K562 (cell line): ENCODE measurements at regions not wholly inside any gene's neighbourhood (a gene's known extent, or its start where the extent isn't known, plus 50 kb on each side); places are given as distances from the start of the nearest gene placed in this dataset.

Source experiments
- ATAC-seq: fragments of 200-7000 bp; cut with Tn5 transposase; 3 replicates; pipeline ENCODE4 v1.9.1; 2020; ENCODE audit warnings: moderate library complexity
- BruUV-seq: library from RNA; stranded (reverse); fragments of 400-500 nt; replicated peaks from 2 replicates; lab custom pipeline; 2021; lab: Mats Ljungman, UMichigan
- CTCF ChIA-PET: fragments of 300-600 bp; formaldehyde crosslinking; extraction: SDS; loops from one replicate; lab custom pipeline; 2021; ENCODE audit warnings: low intra/inter-chr PET ratio; lab: Yijun Ruan, JAX
- POLR2A ChIA-PET: fragments of 300-600, 350-650 bp; sonication (Branson Sonifier 250); formaldehyde crosslinking; extraction: SDS; loops from one replicate; lab custom pipeline; 2021; ENCODE audit warnings: antibody characterized with exemption, inconsistent platforms; lab: Yijun Ruan, JAX
- DNase-seq, 4 experiments: peaks; one replicate each; pipeline versions ENCODE4 v3.0.0 to v3.0.0-alpha.2; 2011 to 2018; ENCODE audit warnings: low spot score in 3 of 4, mixed read lengths in 3 of 4; ENCODE audit errors: extremely low read depth in 1 of 4
- FAIRE-seq: peaks from 2 replicates; lab custom pipeline; 2011; peaks lifted over from hg19 to GRCh38; lab: Jason Lieb, UNC
- H2AFZ ChIP-seq: 2 replicates; pipeline ENCODE4 v1.6.0; 2011; ENCODE audit warnings: low read depth, low read length, control low read depth, inconsistent platforms
- H3K27ac ChIP-seq: fragments of 200-600 bp; 3 replicates; pipeline ENCODE4 v1.8.0; 2011; ENCODE audit warnings: low read depth, mild to moderate bottlenecking, control low read depth, inconsistent platforms, low read length, moderate library complexity, mixed read lengths; ENCODE audit errors: extremely low read depth
- H3K27me3 ChIP-seq, 2 experiments: fragments of 300-600 bp in 1 of 2; 2 replicates in 1 of 2; 3 replicates in 1 of 2; pipeline versions ENCODE4 v1.6.0 to v1.8.0; 2011; ENCODE audit warnings: inconsistent platforms in 2 of 2, low read length in 2 of 2, mild to moderate bottlenecking in 1 of 2, mixed read lengths in 1 of 2, moderate library complexity in 1 of 2; ENCODE audit not compliant: control insufficient read depth in 2 of 2, insufficient read depth in 2 of 2
- H3K36me3 ChIP-seq: fragments of 300-600 bp; 3 replicates; pipeline ENCODE4 v1.8.0; 2011; ENCODE audit warnings: mild to moderate bottlenecking, low read length, inconsistent platforms; ENCODE audit not compliant: control insufficient read depth, insufficient read depth
- H3K4me1 ChIP-seq, 2 experiments: fragments of 200-600 bp in 1 of 2; replicated peaks in 1 of 2; 2 replicates in 1 of 2; 3 replicates in 1 of 2; pipeline versions ENCODE4 v1.5.1 to v1.8.0; 2011; ENCODE audit warnings: inconsistent platforms in 2 of 2, low read length in 2 of 2, mild to moderate bottlenecking in 1 of 2, mixed read lengths in 1 of 2, moderate library complexity in 1 of 2; ENCODE audit not compliant: control insufficient read depth in 2 of 2, insufficient read depth in 2 of 2
- H3K4me2 ChIP-seq: 2 replicates; pipeline ENCODE4 v1.6.1; 2011; ENCODE audit warnings: low read length, control low read depth, inconsistent platforms, mixed read lengths; ENCODE audit not compliant: insufficient read depth
- H3K4me3 ChIP-seq: fragments of 200-600 bp; sonication (generic), shearing (Covaris generic); 2 replicates; pipeline ENCODE4 v1.5.1; 2016; ENCODE audit warnings: control low read depth, inconsistent platforms
- H3K79me2 ChIP-seq: fragments of 200-600 bp; 3 replicates; pipeline ENCODE4 v1.8.0; 2011; ENCODE audit warnings: low read length, inconsistent platforms; ENCODE audit not compliant: control insufficient read depth, insufficient read depth
- H3K9ac ChIP-seq, 2 experiments: 2 replicates each; pipeline versions ENCODE4 v1.6.0 to v1.6.1; 2011; ENCODE audit warnings: low read depth in 2 of 2, low read length in 2 of 2, control low read depth in 1 of 2, inconsistent platforms in 1 of 2, mild to moderate bottlenecking in 1 of 2, mixed read lengths in 1 of 2; ENCODE audit not compliant: insufficient read depth in 1 of 2
- H3K9me1 ChIP-seq: one replicate; pipeline ENCODE4 v1.6.0; 2011; ENCODE audit warnings: inconsistent platforms, mild to moderate bottlenecking, low read length, moderate library complexity; ENCODE audit not compliant: control insufficient read depth, insufficient read depth
- H3K9me3 ChIP-seq: replicated peaks from 2 replicates; pipeline ENCODE4 v1.5.1; 2011; ENCODE audit warnings: low read depth, low read length, inconsistent platforms; ENCODE audit not compliant: control insufficient read depth, insufficient read depth
- H4K20me1 ChIP-seq: replicated peaks from 2 replicates; pipeline ENCODE4 v1.6.1; 2011; ENCODE audit warnings: low read length, inconsistent platforms, mixed read lengths; ENCODE audit not compliant: control insufficient read depth, insufficient read depth
- BDP1 ChIP-seq: IDR thresholded peaks from 3 replicates; pipeline ENCODE4 v1.6.1; 2011; ENCODE audit not compliant: insufficient read length, insufficient read depth
- CC2D1A ChIP-seq: fragments of 450-650 bp; IDR thresholded peaks from 2 replicates; pipeline ENCODE4 v1.6.1; 2017; ENCODE audit warnings: mild to moderate bottlenecking
- PCBP2 ChIP-seq: fragments of 200-400 bp; formaldehyde crosslinking; IDR thresholded peaks from 2 replicates; pipeline ENCODE4 v1.6.1; 2018; ENCODE audit warnings: low read length, low read depth, mild to moderate bottlenecking, moderate library complexity; ENCODE audit not compliant: poor library complexity, severe bottlenecking
- ZSCAN29 ChIP-seq: fragments of 450-650 bp; IDR thresholded peaks from 2 replicates; pipeline ENCODE4 v1.6.1; 2017
- WGBS: fragments of 100-300 bp; shearing (Covaris generic); methylation state at CpG from one replicate; pipeline ENCODE4 v1.1.6; 2016; ENCODE audit warnings: low coverage, mixed read lengths; ENCODE audit not compliant: insufficient coverage; ENCODE audit errors: missing lambda C conversion rate; 5-methylcytosine and 5-hydroxymethylcytosine counted together
- in situ Hi-C: fragments of 300-500 bp; cut with MboI; formaldehyde crosslinking; loops from 4 replicates; pipeline ENCODE4 v1.15.0; 2018; ENCODE audit warnings: inconsistent platforms, mixed read lengths
- intact Hi-C: fragments of 100-400 bp; cut with micrococcal nuclease; formaldehyde crosslinking; loops from 2 replicates; pipeline ENCODE4 v1.14.2; 2022
- TF ChIP-seq, protein P1 (sequence below): sonication (generic); formaldehyde crosslinking; IDR thresholded peaks from 2 replicates; pipeline ENCODE4 v1.8.0; 2022; ENCODE audit warnings: mild to moderate bottlenecking, missing genetic modification reagents, borderline replicate concordance
- TF ChIP-seq, protein P2 (sequence below): fragments of 450-650 bp; IDR thresholded peaks from 2 replicates; pipeline ENCODE4 v1.6.1; 2016; ENCODE audit warnings: borderline replicate concordance
- TF ChIP-seq, protein P3 (sequence below), 2 experiments: fragments of 450-650 bp; IDR thresholded peaks; 2 replicates each; pipeline ENCODE4 v1.6.1; 2018; ENCODE audit warnings: mild to moderate bottlenecking in 2 of 2, low read depth in 1 of 2; ENCODE audit not compliant: partially characterized antibody in 2 of 2
- TF ChIP-seq, protein P4 (sequence below): fragments of 250-450 bp; sonication (Bioruptor Pico); IDR thresholded peaks from 2 replicates; pipeline ENCODE4 v1.8.0; 2022; ENCODE audit warnings: inconsistent platforms
- TF ChIP-seq, protein P5 (sequence below): fragments of 200-400 bp; formaldehyde crosslinking; IDR thresholded peaks from 2 replicates; pipeline ENCODE4 v1.6.1; 2017; ENCODE audit warnings: mild to moderate bottlenecking, low read depth, low read length, moderate library complexity

DNA sequence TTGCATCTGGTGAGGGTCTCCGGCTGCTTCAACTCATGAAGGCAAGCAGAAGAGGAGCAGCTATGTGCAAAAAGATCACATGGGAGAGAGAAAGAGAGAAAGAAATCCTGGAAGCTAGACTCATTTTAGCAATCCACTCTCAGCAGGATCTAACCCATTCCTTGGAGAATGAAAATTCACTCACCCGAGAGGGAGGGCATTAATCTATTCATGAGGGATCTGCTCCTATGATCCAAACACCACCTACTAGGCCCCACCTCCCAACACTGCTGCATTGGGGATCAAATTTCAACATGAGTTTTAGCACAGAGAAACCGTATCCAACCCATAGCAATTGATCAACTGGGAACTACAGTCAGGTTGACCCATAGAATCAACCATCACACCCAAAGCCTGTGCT is 98.1 kb upstream of the SV2C start (continued):
- TF ChIP-seq, protein P1, sequence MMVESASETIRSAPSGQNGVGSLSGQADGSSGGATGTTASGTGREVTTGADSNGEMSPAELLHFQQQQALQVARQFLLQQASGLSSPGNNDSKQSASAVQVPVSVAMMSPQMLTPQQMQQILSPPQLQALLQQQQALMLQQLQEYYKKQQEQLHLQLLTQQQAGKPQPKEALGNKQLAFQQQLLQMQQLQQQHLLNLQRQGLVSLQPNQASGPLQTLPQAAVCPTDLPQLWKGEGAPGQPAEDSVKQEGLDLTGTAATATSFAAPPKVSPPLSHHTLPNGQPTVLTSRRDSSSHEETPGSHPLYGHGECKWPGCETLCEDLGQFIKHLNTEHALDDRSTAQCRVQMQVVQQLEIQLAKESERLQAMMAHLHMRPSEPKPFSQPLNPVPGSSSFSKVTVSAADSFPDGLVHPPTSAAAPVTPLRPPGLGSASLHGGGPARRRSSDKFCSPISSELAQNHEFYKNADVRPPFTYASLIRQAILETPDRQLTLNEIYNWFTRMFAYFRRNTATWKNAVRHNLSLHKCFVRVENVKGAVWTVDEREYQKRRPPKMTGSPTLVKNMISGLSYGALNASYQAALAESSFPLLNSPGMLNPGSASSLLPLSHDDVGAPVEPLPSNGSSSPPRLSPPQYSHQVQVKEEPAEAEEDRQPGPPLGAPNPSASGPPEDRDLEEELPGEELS, result no peak
- TF ChIP-seq BDP1 (no peak), ZSCAN29 (no peak)
- TF ChIP-seq, protein P2, sequence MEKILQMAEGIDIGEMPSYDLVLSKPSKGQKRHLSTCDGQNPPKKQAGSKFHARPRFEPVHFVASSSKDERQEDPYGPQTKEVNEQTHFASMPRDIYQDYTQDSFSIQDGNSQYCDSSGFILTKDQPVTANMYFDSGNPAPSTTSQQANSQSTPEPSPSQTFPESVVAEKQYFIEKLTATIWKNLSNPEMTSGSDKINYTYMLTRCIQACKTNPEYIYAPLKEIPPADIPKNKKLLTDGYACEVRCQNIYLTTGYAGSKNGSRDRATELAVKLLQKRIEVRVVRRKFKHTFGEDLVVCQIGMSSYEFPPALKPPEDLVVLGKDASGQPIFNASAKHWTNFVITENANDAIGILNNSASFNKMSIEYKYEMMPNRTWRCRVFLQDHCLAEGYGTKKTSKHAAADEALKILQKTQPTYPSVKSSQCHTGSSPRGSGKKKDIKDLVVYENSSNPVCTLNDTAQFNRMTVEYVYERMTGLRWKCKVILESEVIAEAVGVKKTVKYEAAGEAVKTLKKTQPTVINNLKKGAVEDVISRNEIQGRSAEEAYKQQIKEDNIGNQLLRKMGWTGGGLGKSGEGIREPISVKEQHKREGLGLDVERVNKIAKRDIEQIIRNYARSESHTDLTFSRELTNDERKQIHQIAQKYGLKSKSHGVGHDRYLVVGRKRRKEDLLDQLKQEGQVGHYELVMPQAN, result no peak

DNA sequence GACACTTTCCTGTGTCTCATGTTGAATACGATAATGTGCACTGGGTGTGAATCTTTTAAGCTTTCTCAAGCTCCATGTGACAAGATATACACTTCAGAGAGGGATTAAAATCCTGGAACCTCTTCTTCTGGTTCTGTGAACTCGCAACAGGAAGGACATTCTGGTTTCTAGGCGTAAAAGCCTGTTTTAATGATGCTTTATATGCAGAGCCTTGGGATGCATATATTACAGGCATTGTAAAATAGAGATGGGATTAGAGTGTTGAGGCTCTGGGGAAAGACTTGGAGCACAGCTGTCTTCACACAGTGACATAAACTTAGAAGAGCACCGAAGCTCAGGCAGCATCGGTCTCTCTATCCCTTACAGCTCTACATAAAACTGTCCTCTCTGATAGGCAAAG is 107.7 kb upstream of the SV2C start:
- no peaks in the 10 kb centered on the region for H4K20me1 ChIP-seq
- H3K36me3 ChIP-seq, result no peaks in the 10 kb centered on the region
- ChIA-PET POLR2A (interaction anchor here (1.1 kb wide), 1 partner anchor 10 kb away, joined by 4 read pairs; no protein-coding TSS in a partner anchor), CTCF (no interaction called here)
- in situ Hi-C loops (no loop called here), intact Hi-C loops (no loop called here)
- H3K9me1 ChIP-seq, result no peaks in the 10 kb centered on the region
- no peaks in the 10 kb centered on the region for H3K4me1 ChIP-seq
- DNase-seq (no peak), FAIRE-seq (no peak), ATAC-seq (no peak)
- 0% methylated on average over 5 of the region's 5 CpGs for WGBS
- no peak overlapping the region for H3K4me3 ChIP-seq
- H3K27me3 ChIP-seq, result no peaks in the 10 kb centered on the region
- no peak overlapping the region for H3K4me2 ChIP-seq
- no TSS peak for BruUV-seq
- no peaks in the 10 kb centered on the region for H3K79me2 ChIP-seq
- H3K9ac ChIP-seq, result no peak overlapping the region
- H2AFZ ChIP-seq, result no peak overlapping the region
- no peaks in the 10 kb centered on the region for H3K9me3 ChIP-seq
- H3K27ac ChIP-seq, result no peak overlapping the region
- TF ChIP-seq CC2D1A (no peak), PCBP2 (no peak)
- TF ChIP-seq, protein P3, sequence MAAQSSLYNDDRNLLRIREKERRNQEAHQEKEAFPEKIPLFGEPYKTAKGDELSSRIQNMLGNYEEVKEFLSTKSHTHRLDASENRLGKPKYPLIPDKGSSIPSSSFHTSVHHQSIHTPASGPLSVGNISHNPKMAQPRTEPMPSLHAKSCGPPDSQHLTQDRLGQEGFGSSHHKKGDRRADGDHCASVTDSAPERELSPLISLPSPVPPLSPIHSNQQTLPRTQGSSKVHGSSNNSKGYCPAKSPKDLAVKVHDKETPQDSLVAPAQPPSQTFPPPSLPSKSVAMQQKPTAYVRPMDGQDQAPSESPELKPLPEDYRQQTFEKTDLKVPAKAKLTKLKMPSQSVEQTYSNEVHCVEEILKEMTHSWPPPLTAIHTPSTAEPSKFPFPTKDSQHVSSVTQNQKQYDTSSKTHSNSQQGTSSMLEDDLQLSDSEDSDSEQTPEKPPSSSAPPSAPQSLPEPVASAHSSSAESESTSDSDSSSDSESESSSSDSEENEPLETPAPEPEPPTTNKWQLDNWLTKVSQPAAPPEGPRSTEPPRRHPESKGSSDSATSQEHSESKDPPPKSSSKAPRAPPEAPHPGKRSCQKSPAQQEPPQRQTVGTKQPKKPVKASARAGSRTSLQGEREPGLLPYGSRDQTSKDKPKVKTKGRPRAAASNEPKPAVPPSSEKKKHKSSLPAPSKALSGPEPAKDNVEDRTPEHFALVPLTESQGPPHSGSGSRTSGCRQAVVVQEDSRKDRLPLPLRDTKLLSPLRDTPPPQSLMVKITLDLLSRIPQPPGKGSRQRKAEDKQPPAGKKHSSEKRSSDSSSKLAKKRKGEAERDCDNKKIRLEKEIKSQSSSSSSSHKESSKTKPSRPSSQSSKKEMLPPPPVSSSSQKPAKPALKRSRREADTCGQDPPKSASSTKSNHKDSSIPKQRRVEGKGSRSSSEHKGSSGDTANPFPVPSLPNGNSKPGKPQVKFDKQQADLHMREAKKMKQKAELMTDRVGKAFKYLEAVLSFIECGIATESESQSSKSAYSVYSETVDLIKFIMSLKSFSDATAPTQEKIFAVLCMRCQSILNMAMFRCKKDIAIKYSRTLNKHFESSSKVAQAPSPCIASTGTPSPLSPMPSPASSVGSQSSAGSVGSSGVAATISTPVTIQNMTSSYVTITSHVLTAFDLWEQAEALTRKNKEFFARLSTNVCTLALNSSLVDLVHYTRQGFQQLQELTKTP (IDR thresholded peaks at IDR 0.05; ENCODE audit: low read depth in 1 of 2, partially characterized antibody in 2 of 2), result no peak
- TF ChIP-seq, protein P4, sequence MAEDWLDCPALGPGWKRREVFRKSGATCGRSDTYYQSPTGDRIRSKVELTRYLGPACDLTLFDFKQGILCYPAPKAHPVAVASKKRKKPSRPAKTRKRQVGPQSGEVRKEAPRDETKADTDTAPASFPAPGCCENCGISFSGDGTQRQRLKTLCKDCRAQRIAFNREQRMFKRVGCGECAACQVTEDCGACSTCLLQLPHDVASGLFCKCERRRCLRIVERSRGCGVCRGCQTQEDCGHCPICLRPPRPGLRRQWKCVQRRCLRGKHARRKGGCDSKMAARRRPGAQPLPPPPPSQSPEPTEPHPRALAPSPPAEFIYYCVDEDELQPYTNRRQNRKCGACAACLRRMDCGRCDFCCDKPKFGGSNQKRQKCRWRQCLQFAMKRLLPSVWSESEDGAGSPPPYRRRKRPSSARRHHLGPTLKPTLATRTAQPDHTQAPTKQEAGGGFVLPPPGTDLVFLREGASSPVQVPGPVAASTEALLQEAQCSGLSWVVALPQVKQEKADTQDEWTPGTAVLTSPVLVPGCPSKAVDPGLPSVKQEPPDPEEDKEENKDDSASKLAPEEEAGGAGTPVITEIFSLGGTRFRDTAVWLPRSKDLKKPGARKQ, result no peak
- TF ChIP-seq, protein P5, sequence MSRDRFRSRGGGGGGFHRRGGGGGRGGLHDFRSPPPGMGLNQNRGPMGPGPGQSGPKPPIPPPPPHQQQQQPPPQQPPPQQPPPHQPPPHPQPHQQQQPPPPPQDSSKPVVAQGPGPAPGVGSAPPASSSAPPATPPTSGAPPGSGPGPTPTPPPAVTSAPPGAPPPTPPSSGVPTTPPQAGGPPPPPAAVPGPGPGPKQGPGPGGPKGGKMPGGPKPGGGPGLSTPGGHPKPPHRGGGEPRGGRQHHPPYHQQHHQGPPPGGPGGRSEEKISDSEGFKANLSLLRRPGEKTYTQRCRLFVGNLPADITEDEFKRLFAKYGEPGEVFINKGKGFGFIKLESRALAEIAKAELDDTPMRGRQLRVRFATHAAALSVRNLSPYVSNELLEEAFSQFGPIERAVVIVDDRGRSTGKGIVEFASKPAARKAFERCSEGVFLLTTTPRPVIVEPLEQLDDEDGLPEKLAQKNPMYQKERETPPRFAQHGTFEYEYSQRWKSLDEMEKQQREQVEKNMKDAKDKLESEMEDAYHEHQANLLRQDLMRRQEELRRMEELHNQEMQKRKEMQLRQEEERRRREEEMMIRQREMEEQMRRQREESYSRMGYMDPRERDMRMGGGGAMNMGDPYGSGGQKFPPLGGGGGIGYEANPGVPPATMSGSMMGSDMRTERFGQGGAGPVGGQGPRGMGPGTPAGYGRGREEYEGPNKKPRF, result no peak
